Left kidney (tissue), 1 donor: ENCODE measurements at regions not wholly inside any gene's neighbourhood (a gene's known extent, or its start where the extent isn't known, plus 50 kb on each side); places are given as distances from the start of the nearest gene placed in this dataset.

ENCODE experiments used
- DNase-seq: peaks from one replicate; pipeline ENCODE4 v3.0.0-alpha.2; 2013

DNA sequence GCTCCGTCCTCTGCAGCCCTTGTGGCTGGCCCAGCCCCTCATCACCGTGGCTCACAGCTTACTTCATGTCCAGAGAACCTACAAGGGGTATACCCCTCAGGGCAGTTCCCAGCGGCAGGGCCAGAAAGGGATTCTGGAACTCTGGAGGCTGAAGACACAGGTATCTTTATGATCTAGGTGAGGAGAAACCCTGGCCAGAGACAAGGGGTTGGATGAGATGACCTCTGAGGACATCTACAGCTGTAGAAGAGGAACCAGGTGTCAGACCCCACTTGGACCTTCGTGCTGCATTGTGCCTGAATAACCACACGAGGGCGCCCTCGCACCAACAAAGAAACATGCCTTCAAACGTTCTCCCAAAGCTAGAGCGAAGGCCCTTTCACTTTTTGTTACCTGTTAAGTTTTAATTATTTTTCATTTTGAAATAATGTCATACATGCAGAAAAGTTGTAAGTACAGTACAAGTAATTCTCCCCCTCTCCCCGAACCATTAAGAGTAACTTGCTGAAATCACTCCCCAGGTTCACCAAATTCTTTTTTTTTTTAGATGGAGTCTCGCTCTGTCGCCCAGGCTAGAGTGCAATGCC, 118.7 kb upstream of the SMAD3 start:
- peak; percentile 77 for DNase-seq

DNA sequence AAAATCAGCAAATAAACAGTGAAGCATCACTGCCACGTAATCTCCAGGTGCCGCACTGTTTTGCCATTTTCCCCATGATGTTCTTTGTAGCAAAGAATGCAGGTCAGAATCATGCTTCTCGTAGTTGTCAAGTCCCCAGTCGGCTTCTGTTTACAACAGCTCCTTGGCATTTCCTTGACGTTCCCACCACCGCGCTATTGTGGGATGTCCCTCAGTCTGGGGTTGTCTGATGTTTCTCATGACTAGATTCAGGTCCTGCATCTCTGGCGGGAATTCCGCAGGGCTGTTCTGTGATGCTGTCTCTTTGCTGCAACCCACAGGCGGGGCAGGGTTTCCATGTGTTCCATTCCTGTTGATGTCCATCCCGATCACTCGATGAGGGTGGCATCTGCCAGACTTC, 117.9 kb upstream of the SMAD3 start:
- no peak for DNase-seq

DNA sequence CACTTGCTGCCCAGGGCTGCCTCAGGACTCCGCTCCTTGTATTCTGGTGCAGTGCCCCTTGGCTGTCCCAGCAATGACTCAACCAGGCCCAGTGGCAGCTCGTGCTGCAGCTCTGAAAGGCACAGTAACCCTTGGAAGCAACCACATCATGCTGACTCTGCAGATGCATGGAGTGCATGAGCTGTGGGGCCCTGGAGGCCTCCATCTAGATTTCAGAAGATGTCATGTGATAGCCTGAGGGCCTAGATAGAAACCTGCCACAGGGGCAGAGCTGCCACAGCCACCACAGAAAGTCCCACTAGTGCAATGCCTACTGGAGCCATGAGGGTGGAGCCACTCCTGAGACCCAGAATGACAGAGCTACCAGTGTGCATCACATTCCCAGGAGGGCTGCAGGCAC, 117.1 kb upstream of the SMAD3 start:
- no peak for DNase-seq

DNA sequence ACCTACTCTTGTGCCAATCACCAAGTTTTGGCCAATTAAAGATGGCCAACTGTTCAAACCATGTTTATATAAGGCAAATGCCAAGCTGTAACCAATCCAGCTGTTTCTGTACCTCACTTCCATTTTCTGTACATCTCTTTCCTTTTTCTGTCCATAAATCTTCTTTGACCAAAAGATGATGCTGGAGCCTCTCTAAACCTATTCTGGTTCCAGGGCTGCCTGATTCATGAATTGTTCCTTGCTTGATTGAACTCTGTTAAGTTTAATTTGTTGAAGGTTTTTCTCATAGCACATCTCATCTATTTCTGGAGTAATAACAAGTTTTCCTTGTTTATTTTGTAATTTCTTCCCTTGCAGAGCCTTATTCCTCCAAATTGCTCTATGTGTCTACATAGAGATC, 115.3 kb upstream of the SMAD3 start:
- DNase-seq = no peak

DNA sequence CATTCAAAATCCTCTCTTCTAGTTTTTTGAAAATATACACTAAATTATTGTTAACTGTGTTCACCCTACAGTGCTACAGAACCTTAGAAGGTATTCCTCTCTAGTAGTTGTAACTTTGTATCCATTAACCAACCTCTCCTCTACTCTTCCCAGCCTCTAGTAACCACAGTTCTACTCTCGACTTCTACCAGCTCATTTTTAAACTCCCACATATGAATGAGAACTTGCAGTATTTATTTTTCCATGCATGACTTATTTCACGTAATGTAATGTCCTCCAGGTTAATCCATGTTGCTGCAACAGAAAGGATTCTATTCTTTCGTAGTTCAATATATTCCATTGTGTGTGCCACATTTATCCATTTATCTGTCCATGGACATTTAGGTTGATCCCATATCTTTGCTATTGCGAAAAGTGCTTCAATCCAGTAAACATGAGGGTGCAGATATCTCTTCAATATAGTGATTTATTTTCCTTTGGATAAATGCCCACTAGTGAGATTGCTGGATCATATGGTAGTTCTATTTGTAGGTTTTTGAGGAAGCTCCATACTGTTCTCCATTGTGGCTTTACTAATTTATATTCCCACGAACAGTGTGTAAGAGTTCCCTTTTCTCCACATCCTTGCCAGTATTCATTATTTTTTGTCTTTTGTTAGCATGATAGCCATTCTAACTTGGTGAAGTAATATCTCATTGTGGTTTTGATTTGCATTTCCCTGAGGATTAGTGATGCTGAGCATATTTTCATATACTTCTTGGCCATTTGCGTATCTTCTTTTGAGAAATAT, 113.7 kb upstream of the SMAD3 start:
- DNase-seq = no peak

DNA sequence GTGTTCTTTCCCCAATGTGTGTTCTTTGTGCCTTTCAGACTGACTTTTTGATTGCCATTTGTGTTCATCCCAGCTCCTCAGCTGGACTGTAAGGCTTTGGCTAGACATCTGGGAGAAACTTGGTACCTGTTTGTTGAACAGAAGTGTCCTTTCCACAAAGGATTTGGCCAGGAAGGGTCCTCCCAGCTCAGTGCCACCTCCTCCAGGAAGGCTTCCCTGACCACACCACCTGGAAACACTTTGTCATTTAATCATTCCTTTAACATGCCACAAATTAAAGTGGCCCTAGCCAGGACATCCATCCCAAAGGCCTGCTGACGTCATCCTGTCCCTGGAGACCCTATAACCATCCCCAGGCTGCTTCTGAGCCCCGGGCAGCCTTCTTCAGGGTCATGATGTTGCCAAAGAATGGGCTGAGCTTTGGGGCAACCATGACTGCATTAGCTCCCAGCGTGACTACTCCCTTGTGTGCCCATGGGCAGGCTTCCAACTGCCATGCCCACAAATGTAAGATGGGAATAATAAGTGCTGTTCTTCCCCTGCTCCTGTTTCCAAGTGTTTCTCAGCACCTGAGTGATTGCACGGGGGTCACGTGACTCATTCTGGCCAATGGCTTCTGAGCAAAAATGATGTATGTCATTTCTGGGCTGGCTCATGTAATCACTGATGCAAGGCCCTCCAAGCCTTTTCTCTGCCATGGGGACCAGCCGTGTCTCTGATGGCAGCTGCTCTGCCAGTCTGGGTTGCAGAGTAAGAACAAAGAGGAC, 112.5 kb upstream of the SMAD3 start:
- DNase-seq = no peak

DNA sequence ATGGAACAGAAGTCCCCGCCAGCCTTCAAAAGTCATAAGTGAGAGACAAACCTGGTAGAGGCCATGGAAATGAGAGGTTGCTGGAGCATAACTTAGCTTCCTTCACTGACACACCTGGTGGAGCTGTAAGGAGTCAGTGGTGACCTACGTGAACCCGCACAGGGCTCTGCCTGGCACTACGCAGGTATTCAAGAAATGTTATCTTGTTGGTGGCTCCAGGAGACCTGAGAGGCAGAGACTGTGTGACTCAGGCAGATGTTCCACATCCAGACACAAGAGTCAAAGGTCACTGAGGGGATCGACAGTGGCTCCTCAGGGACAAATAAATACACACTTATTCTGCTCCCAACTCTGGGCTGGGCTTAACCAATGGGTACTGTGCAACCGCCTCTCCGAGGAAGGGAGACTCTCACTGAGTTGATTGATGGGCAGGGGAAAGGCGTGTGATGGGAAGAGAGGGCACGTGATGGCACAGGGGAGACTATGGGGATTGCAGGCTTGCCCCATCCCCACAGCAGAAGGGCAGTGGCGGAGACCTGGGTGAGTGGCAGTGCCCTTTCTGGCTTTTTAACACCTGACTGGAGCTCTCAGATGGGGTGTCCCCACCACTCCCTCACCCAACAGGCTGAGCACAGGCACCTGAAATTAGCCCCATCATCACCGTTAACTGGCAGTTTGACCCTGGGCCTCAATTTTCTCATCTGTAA, 111.7 kb upstream of the SMAD3 start:
- no peak for DNase-seq

DNA sequence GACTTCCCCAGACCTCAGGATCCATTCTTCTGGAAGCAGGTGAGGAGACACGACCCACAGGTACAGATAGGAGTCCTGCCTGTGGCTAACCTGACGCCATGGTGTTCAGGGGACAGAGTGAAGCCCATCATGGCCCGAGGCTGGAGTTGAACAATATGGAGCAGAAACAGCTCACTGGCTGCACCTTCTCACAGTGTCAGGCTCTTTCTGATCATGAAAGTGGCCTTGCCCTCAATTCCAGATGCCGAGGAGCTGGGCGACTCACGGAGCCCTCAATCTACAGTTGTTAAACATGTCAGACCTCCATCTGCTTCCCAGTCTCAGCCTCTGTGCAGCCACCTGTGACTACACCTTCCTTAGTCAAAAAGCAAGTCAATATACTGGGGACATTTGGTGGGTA, 110.8 kb upstream of the SMAD3 start:
- DNase-seq = no peak

DNA sequence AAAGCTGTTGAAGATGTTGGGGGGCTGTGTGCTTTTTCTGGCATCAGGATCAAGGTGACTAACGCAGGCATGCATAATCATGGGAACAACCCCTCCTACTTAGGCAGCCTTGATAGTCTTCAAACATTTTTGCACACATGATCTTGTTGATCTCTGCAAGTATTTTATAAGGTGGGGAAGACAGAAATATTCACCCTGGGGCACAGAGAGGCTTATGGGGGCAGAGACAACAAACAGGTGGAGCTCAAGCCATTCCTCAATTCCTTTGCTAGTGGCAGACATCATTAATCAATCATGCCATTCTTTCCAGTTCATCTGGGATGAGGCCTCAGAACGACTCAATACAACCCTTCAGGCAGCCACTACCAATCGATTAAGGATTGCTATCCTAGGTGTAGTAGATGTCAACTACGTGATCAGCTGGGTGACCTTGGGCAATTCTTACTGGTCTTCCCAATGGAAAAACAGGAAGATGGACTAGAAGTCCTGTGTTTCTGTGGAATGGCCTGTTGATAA, 110.3 kb upstream of the SMAD3 start:
- no peak for DNase-seq

DNA sequence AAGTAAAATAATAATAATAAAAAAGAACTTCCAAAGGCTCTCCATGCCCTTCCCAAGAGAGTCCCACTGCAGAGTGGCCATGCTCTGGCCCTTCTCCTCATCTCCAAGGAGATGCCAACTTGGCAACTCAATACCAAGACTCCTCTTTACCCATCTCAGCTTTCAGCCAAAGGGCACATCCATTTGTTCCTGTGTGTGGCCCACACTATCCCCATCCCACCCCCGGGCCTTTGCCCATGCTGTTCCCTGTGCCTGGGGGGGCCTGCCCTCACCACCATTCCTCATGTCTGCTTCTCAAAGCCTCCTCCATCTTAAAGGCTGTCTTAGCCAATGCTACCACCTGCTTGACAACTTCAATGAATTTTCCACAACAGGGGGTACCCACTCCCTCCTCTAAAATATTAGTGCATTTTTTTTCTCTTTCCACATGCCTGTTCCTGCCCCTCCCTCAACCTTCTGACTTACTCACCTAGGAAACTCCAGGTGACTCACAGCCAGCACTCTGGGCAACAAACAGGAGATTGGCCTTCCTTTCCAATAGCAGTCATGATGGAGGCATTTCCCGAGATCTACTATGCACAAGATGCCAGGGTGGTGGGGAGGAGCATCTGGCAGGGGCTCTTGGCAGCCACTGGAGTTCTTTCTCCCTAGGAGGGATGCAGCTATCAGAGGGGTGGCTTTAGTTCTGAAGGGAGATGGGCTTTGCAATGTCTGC, 109.4 kb upstream of the SMAD3 start:
- no peak for DNase-seq

DNA sequence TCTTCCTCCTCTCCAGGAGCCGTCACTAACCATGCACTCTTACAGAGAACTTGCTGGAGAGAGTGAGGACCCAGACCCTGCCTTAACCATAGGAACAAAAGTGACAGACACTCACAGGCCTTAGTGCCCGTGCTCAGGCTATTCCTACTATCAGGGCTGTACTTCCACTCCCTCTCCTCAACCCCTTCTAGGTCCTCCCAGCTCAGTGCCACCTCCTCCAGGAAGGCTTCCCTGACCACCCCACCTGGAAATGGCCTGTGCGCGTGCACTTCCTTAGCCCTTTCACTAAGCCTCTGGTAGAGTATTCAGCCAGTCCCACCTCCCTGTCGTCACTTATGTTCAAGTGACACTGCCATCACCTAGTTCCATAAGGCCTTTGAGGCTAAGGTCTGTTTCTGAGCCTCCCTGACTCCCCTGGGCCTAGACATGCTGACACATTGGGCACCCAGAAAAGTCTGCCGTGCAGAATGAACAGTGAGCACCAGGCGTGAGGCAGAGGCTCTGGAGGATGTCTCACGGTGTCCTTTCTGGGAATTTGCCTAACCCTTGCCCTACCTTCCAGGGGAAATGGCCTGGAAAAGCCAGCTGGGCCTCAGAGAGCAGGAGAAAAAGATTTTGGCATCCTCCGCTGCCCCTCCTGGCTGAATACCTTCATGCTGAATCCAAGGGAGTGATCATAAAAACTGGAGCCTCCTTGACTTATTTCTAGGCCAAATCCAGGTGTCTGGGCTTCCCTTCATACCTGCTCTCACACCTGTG, 108.6 kb upstream of the SMAD3 start:
- DNase-seq = no peak

DNA sequence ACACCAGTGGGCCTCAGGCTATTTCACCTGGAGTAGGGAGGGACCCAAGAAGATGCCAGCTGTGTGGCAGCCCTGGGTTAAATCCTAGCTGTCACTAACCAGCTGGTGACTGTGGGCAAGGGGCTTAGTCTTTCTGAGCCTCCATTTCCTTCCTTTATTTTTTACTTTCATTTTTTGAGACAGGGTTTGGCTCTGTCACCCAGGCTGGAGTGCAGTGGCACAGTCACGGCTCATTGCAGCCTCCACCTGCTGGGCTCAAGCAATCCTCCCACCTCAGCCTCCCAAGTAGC, 108.0 kb upstream of the SMAD3 start:
- no peak for DNase-seq

DNA sequence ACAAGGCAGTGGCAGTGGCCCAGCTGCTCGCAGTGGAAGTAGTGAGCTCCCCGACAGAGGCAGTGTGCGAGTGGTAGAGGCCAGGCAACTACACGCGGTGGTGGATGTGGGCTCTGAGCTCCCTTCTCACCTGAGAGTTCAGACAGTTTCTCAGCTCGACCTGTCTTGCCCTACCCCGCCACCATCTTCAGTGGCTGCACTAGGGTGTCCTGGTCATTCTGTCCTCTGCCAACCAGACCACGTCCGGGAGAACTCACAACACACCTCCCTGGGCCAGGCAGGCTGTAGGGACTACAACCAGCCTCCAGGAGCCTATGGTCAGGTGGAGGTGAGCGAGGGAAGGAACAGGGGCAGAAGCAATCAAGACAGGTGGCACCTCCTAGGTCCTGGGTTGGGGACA, 106.3 kb upstream of the SMAD3 start:
- DNase-seq = no peak

DNA sequence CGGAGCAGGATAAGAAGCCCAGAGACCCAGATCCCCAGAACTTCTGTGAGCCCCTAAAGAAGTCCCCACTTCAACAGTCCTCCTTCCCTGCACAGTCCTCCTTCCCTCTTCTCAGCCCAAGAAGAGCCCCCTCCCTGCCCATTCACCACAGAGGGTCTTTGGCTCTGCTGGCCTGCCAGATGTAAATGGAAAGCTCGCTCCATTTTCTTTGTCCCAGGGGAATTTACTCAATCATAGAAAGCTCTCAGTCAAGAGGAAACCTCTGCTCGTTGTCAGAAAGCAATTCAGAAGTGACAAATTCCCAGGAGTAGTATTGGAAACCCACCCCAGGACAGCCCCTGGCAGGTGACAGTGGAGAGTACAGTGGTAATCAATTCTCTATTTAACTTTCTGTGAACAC, 105.5 kb upstream of the SMAD3 start:
- DNase-seq = no peak

DNA sequence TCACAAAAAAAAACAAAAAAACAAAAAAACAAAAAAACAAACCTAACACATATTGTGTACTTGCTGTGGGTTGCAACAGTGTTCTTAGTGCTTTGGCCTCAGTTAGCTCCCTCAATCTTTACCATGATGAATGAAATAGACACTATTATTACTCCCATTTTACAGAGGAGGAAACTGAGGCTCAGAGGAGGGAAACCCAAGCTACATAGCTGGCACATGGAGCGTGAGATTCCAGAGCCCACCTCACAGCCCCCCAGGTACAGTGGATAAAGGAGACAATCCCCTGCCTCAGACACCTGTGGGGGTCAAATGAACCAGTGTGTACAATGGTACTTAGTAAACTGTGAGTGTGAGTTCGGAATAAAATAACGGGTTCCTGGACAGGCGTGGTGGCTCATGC, 104.9 kb upstream of the SMAD3 start:
- DNase-seq = no peak

DNA sequence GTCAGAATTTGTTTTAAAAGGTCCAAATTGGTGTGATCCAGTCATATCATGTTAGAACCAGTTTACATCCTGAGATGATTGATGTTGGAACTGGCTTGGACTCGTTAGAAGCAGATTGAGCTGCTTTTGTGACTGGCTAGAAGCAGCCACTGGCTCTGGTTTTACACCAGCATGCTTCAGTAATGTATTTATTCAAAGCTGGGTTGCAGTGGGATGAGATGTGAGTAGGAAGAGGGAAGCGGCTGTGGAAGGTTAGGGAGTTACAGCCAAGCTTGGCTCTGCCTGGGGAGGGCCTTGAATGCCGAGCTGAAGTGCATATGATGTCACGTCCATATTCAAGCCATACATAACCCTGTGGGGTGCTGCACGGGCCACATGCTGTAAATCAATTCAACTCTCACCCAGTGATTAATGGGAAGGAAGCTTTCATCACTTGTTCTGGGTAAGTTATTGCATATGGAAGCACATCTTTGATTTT, 104.0 kb upstream of the SMAD3 start:
- peak; percentile 31 for DNase-seq

DNA sequence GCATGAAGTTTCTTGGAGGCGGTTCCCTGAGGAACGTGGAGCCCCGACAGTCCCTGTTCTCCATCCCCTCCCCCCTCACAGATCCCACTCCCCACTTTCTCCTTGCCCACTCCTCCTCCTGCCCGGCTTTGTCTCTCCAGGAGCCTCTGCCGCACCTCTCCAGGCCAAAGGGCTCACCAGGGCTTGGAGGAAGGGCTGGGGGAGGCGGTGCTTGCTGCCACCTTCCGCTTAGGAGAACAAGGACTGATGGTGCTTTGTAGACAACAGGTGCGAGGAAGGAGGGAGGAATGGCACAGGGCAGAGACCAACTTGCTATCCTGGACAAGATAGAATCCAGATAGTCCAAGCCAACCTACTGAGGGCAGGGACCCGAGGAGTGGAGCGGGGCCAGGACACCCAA, 103.5 kb upstream of the SMAD3 start:
- no peak for DNase-seq

DNA sequence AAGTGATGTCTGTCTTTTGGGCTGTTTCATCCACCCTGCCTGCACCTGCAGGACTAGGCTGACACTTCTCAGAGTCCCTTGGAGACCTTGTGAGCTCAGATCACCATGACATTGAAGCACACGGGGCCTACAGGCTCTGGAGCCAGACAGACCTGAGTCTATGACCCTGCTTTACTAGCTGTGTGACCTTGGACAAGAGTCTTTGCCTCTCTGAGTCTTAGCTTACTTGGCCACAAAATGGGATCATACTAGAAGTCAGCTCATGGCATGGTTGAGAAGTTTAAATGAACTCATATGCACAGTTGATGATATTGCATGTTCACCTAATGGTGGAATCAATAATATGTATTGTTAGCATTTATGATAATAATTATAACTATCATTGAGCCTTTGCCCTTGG, 102.9 kb upstream of the SMAD3 start:
- no peak for DNase-seq

DNA sequence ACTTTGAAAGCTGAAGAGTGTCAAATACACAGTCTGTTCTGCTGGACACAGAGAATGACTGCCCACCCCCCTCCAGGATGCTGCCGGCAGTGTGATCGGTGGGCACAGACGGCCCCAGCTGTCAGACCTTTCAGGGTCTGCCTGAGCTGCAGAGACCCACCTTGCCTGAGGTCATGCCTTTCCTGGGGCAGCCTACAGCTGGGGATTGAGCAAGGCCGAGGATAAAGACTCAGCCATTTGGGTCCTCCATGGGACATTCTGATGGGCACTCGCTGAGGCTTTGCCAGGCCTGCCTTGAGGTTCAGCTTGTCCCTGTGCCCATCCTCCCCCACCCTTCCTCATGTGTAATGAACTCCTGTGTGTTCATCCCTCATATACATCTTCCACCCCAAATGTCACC, 102.3 kb upstream of the SMAD3 start:
- DNase-seq = no peak

DNA sequence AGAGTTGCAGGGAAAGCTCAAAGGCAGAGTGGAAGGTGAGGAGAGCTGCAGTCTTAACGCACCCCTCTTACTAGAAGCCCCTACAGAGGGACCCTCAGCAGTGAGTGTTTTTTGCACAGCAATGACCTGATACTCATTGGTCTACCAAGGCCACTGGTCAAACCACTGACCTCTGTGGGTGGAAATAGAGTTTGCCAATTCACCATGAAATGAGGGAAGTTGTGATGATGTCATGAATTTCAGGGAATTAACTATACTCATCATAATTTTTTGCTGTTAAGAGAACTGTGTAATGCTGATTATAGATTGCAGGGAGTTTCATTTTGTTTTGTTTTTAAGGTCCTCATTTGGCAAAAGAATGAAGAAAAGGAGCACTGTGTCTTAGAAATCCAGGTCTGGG, 101.7 kb upstream of the SMAD3 start:
- DNase-seq = no peak

DNA sequence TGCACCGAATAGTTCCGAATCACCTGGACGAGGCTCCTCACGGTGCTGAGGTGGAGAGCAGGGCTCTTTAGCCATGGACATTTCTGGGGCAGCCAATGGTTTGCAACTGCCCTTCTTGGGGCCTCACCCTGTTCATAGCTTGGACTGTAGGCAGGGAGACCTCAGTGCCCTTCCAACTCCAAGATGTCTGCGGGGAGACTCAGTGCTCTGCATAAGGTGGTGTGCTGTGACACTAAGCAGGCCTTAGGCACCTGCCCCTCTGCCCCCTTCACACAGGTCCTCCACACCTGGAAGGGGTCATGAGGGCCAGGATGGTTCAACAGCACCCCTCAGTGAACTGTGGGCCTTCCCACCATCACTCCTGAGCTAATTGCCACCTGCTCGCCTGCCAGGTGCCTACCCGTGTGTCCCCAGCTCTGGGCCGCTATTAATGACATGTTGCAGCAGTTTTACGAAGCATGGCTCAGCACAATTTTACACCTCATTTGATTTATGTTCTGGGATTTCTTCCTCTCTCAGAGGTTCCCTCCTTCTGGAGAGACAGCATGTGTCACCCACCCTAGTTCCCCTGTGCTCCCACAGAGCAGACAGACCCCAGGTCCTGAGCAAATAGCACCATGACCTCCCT, 101.2 kb upstream of the SMAD3 start:
- no peak for DNase-seq
